Stimulated activated CD4-positive, alpha-beta T cell treated with anti-CD3 and anti-CD28 coated beads, TNF-alpha, amount 100 ng/mL, for 24 hours (primary cell): ENCODE measurements at regions not wholly inside any gene's neighbourhood (a gene's known extent, or its start where the extent isn't known, plus 50 kb on each side); places are given as distances from the start of the nearest gene placed in this dataset.
"Not testable (repeated sequence)": the region's sequence is repeated elsewhere in the genome, so short reads cannot be mapped to it uniquely, and the experiment has no call there.

Experiments
- DNase-seq, 3 experiments: peaks; one replicate each; pipeline ENCODE4 v3.0.0-alpha.2; 2020; ENCODE audit warnings: low read depth in 3 of 3

DNA sequence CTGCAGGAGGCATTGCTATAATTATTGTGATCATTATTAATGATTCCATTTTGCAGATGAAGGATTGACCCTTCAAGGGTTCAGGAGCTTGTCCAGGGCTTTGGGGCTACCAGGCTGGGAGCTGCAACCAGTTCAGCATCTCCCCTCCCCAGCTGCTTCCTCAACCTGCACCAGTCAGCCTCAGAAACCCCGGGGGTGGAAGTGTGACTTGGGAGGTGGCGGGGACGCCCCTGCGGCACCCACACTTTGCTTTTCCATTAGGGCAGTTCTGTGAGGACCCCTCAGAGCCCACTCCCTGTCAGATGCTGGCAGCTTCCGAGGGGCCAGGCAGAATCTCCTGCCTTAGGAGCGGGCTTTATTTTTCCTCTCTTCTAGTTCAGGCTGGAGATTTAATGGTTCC lies 85.6 kb downstream of the OLFM1 start:
- DNase-seq, result no peak

DNA sequence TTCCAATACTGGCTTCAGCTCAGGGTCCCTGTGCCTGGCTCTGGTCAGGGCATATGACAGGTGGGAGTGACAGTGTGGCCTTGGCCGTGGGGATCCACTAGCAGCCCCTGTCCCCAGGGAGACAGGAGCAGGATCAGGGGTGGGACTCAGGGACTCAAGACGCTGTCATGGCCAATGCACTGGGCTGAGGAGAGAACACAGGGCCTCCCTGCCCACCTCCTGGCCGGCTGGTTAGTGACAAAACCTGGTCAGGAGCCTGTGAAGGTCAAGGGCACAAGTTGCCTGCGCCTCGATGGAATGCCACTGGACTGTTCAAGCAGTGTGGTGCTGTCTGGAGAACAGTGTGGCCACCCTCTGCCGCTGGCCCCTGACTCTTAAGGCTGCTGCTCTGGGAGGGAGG lies 86.8 kb downstream of the OLFM1 start:
- no peak for DNase-seq

DNA sequence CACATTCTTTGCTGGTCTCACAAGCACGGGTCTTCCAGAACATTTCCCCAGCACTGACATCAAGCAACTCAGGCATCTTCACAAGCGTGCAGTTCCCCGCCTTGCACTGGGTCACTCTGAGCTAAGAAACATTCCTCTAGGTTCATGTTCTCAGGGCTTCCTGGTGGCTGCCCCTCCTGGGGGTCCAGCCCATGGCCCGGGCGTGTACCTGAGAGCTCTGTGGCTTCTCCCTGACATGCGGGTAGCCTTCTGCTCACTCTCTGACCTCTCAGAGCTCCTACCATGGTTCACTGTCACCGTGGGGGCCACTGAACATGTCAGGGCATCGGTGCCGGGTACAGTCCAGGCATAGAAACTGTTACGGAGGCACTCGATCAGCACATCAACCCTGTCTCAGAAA lies 87.5 kb downstream of the OLFM1 start:
- DNase-seq, result no peak

DNA sequence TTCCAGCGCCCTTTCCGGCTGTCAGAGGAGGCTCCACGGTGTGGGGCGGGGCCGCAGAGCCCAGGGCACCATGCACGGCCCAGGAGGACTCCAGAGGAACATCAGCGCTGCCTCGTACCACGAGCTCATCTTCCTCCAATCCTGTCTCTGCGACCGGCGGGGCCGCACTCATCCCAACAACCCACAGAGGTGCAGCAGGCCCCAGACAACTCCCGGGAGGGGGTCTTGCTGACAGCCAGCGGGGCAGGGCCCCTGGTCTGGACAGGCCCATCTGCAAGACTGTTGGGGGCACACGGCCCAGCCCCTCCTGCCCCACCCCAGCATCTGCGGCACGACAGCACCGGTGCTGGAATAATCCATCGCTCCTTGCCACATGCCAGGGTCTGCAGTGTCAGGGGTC lies 88.8 kb downstream of the OLFM1 start:
- DNase-seq, result no peak

DNA sequence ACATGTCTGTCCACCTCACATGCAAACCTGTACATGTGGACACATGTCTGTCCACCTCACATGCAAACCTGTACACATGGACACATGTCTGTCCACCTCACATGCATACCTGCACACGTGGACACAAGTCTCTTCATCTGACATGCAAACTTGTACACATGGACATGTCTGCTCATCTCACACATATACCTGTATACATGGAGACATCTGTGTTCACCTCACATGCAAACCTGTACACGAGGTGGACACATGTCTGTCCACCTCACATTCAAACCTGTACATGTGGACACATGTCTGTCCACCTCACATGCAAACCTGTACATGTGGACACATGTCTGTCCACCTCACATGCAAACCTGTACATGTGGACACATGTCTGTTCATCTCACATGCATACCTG lies 90.1 kb downstream of the OLFM1 start:
- not testable (repeated sequence) for DNase-seq

DNA sequence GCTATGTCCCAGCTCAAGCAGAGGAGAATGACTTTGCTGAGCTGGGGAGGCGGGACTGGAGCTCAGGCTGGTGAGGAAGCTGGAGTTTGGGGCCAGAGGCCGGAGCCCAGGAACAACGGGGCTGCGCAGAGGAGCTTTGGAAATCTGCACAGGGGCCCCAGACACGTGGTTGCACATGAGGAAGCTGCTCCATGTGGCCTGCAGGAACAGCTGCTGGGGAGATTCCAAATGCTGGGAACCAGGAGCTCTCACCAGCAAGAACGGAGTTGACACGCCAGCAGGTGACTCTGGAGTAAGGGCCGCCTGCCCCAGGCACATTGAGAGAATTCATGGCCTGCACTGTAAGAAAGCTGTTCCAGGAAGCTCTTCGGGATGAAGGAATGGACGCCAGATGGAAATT lies 91.0 kb downstream of the OLFM1 start:
- DNase-seq, result no peak

DNA sequence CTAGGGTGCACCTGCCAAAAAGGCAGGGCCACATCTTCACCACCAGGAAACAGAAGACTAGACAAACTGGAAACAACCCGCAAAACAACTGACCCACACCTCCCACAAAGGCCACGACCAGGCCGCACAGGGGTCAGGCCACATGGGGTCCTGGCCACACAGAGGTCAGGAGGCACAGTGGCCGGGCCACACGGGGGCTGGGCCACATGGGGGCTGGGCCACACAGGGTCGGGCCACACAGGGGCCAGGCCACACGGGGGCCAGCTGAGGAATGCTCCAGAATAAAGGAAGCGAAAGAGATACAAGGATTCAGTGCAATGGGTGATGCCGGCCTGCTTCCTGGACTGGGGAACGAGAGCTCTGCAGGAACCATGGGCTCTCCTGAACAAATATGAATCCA lies 91.6 kb downstream of the OLFM1 start:
- no peak for DNase-seq

DNA sequence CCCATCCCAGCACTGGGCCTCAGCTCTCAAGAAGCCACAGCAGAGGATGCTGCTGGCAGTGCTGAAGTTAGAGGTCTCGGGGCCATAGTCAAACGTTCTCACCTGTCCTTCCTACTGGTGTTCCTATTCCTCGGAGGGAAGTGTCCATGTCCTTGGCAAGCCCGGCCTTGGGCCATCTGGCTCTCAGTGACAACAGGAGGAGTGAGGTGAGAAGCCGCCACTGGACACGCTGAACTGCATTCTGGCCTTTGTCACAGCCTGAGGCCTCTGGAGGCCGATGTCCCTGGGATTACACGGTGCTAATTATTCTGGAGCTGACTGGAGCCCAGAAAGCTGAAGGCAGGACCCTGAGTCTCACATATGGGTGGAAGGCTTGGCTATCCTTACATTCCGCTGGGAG lies 92.5 kb downstream of the OLFM1 start:
- DNase-seq, result no peak

DNA sequence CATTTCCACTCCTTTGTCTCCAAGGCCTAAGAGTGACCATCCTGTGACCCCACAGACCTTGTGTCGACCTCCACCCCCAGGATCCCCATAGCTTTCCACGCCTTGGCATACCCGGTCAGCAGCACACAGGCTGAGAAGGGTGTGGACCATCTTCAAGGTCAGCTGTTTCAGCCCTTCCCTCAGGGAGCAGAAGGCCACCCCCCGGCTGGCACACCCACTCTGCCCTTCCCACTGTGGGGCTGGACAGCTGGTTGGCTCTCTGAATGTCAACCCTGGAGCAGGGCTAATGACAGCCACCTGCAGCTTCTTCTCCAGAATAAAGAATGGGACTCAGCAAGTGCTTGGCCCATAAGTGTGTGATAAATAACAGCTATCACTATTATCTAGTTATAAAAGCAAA lies 93.1 kb downstream of the OLFM1 start:
- DNase-seq, result no peak

DNA sequence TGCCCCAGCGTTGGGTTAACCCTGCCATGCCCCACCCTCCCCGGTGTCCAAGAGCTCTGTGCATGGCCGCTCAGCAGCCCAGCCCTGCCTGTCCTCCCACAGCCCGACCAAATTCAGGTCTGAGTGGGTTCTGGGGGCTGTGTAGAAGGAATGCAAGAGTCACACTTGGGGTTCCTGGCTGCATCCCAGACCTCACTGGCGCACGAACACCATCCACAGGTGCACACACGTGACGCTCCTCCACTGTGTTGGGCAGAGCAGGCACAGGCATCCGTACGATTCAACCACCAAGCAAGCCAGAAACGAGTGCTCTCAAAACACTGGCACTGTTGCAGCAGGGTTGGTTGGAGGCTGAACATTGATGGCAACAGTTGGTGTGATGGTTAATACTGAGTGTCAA lies 93.9 kb downstream of the OLFM1 start:
- DNase-seq, result no peak

DNA sequence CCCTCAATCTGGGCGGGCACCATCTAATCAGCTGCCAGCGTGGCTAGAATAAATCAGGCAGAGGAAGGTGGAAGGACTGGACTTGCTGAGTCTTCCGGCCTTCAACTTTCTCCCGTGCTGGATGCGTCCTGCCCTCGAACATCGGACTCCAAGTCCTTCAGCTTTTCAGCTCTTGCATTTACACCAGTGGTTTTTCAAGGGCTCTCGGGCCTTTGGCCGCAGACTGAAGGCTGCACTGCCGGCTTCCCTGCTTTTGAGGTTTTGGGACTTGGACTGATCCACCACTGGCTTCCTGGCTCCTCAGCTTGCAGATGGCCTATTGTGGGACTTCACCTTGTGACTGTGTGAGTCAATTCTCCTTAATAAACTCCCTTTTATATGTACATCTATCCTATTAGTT lies 94.4 kb downstream of the OLFM1 start:
- DNase-seq, result not testable (repeated sequence)

DNA sequence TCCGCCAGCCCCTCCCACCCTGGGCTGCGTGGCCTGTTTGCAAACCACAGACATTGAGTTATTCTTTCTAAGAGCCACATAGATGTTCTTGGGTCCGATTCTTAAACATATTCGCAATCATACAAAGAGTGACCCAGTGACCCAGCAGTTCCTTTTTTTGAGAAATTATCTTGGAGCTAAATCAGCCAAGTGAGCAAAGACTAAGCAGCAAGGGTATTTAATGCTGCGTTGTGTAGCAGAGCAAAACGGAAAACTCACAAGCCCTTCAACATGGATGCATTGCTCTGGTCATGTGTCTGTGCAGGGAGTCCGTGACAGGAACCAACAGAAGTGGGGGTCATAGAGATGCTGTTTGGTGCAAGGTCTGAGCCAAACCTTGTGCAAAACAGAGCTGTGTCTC lies 95.6 kb downstream of the OLFM1 start:
- no peak for DNase-seq

DNA sequence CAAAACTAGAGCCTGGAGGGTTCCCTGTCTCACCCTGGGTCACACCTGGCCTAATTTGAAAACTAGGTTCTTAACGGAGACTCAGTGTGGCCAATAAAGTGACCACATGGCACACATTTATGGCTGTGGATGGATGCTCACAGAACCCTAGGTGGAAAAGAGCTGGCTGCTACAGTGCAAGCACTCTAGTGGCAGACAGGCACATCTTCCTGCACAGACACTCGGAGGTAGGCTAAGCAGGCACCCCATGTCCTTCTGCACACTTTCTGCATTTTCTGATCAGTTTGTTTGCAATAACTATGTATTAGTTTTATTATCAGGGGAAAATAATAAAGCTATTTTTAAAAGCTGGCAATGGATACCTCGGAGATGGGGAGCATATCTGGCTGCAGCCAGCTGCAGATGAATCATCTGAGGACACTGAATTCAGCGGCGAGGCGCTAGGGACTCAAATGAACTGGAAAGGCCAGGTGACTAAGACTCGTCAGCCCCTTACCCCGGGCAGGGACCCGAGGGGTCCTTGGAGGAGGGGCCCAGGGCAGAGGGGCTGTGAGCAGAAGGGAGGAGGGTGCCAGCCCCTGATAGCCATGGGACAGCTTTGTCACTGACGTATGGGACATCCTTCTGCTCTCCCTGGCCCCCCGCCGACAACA lies 96.2 kb downstream of the OLFM1 start:
- DNase-seq, result no peak

DNA sequence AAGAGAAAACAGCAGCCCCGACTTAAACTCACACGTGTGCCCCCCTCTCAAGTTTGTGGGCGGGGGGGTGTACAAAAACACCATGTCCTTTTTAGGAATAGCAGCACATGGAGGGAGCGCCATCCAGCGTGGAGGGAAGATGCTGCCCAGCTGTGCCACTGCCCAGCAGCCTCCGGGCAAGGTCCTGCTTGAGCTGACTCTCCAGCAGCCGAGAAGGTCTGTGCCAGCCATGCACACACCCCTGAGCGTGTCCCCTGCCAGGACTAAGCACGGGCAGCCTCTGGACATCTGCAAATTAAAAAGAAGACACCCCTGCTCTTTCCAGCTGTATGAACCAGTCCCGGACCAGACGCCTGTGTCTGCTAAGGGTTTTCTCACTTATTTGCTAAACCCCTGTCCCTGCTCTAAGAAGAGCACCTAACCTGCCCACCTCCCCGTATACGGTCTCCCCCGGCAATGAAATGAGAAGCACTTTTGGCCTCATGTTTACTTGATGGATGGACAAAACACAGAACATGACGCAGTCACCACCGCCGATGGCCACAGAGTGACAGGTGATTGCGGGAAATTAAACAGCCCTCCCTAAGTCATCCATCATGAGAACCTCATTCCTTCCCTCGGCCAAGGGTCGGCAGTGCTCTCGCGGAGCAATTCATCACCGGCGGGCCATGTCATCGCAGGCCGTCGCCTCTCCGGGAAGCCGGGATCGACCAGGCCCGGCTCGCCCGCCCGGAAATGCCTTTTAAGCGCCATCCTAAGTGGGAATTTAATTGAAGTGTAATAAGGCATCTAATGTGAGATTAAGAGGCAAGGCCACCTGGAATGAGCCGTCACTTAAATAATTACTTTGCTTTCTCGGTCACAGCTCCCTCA lies 96.9 kb downstream of the OLFM1 start:
- DNase-seq, result no peak

DNA sequence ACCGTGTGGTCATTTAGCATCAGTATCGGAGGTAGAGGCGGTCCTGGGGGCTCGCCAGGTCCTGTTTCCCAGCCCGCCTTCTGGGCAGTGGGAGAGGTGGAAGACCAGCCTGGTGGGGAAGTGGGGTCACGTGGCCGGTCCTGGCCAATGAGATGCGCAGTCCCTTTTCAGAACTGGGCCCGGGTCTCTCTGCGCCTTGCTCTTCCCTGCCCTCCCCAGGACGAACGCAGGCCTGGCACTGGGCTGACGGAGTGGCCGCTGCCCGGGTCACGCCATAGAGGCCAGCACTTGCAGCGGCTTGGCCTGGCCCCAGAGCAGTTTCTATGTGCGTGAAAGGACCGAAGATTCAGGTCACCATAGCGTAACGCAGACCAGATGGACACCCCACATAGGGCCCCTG lies 97.6 kb downstream of the OLFM1 start:
- no peak for DNase-seq

DNA sequence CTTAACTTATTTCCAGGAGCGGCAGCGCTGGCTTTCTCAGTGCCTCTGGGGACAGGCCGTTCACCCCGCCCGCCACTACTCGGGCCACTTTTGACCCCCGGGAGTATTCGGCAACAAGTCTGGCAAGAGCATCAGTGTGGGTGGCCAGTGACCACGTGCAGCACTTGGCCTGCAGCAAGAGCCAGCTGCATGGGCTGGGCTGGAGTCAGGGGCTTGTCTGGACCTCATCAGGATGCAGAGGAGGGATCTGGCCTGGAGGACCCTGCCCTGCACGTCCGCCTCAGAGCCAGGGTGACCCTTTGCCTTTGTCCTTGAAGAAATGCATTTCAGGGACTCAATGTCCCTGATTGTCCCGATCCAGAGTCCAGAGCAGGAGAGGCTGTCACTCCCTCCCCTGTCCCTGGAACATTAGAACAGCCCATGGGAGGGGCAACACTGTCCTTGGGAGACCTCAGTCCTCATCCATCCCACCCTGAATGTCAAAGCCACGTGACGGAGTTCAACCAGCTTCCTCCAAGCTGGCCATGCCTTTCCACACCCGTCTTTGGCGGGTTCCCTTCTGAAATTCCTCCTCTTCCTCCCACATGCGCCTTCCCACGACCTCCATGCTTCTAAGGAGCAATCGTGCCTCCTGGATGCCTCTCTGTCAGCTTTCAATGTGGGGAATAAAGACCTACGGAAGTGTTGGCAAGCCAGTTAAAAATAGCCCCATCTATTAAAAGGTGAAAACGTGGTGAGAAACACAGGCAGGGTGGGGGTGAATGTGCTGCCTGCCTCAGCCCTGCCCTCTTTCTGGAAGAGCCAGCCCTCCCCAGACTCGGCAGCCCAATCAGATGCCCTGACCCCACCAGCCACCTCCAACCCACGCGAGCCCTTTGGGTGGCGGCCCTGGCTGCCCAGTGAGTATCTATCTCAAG lies 99.0 kb downstream of the OLFM1 start:
- no peak for DNase-seq

DNA sequence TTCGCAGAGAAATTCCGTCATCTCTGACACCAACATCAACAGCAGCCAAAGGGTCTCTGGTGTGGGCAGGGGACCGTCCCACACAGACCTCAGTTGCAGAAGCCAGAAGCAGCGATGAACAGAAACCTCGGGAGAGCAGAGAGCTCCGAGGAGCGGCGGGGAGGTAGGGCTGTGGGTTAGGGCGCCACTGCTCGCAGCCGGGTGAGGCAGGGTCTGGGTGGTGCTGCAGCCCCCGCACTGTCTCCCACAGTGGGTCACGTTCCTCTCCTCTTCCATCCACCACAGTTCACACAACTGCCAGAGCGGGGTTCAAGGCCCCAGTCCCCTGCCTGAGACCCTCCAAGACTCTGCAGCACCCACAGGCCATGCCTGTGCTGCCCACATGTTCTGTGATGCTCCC lies 99.9 kb downstream of the OLFM1 start:
- DNase-seq, result no peak

DNA sequence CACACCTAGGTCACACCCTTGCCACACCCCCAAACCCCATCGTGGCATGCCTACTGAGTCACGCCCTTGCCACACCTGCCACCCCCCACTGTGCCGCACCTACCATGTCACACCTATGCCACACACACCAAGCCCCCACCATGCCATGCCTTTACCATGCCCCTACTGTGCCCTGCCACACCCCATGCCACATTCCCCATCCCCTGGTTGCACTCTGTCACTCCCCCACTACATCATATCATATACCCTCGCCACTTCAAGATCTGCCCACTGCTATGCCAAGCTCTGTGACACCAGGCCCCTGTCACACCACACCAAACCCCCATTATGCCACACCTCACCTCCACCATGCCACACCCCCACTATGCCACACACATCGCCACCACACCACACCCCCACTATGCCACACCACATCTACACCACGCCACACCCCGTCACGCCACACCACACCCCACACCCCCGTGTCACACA lies 101.2 kb downstream of the OLFM1 start:
- no peak for DNase-seq

DNA sequence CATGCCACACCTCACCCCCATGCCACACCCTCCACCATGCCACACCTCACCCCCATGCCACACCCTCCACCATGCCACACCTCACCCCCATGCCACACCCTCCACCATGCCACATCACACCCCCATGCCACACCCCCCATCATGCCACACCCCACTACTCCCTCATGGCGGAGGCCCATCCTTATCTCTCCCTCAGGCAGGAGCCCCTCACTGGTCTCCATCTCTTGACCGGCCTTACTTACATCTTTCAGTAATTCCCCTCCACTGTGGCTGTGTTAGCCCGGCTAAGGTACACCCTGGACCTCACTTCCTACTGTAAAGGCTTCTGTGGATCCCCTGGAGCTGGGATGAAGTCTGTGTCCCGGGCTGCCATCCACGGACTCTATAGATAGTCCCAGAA lies 102.0 kb downstream of the OLFM1 start:
- DNase-seq, result no peak

DNA sequence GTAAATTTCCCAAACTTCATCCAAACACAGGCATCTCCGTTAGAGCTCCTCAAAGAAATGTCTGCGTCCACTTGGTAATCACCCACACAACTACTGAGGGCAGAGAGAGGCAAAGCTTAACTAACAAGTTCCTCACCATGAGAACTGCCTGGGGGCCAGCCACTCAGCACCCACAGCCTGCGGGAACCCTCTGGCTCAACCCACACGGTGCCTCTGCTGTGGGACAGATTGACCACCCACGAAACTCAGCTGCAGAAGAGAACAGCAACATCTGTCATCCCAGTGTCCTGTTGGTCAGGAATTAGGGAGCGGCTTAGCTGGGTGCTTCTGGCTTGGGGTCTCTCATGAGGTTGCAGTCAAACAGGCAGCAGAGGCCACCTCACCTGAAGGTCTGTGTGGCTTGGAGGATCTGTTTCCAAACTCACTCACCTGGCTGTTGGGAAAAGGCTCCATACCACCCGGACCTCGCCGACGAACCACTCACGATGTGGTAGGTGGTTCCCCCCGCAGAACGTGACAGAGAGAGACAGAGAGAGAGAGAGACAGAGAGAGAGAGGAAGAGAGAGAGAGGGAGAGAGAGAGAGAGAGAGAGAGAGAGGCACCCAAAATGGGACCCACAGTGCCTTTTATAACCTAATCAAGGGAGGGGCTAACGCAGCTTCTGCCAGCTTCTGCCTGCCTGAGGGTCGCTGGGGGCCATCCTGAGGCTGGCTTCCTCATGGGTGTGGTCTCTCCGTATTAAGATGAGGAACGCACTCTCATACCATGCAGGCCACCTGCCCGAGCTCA lies 103.5 kb downstream of the OLFM1 start:
- DNase-seq, result no peak

DNA sequence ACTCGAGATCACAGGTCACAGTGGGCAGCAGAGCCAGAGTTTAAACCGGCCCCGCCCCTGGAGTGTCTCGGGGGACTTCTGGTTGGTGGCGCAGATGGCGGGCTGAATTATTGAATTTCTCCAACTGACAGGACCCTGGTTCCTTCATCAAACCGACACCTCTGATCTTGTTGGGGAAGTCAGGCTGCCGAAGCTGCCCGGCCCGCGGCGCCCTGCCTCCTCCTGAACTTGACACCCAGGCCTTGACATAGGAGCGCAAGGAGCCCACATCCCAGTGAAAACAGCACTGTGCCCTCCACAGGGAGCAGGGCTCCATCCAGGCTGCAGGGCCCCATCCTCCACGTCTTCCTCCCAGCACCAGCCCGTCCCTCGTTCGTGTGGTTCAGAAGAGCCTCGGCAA lies 105.2 kb downstream of the OLFM1 start:
- no peak for DNase-seq

DNA sequence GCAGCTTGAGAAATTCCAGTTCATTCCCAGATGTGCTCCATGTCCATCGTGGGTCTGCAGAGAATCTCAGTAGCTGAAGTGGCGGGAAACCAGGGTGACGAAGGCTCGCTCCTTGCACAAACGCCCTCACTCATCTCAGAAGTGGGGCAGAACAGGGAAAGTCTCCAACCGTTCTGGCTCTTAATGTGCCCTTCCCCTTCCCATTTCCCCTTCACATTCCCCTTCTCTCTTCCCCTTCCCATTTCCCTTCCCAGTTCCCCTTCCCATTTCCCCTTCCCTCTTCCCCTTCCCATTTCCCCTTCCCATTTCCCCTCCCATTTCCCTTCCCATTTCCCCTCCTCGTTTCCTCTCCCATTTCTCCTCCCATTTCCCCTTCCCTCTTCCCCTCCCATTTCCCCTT lies 108.5 kb downstream of the OLFM1 start:
- not testable (repeated sequence) for DNase-seq
